ENCODE measurements at regions not wholly inside any gene's neighbourhood (a gene's known extent, or its start where the extent isn't known, plus 50 kb on each side); places are given as distances from the start of the nearest gene placed in this dataset.
"Not testable (repeated sequence)": the region's sequence is repeated elsewhere in the genome, so short reads cannot be mapped to it uniquely, and the experiment has no call there.

DNA sequence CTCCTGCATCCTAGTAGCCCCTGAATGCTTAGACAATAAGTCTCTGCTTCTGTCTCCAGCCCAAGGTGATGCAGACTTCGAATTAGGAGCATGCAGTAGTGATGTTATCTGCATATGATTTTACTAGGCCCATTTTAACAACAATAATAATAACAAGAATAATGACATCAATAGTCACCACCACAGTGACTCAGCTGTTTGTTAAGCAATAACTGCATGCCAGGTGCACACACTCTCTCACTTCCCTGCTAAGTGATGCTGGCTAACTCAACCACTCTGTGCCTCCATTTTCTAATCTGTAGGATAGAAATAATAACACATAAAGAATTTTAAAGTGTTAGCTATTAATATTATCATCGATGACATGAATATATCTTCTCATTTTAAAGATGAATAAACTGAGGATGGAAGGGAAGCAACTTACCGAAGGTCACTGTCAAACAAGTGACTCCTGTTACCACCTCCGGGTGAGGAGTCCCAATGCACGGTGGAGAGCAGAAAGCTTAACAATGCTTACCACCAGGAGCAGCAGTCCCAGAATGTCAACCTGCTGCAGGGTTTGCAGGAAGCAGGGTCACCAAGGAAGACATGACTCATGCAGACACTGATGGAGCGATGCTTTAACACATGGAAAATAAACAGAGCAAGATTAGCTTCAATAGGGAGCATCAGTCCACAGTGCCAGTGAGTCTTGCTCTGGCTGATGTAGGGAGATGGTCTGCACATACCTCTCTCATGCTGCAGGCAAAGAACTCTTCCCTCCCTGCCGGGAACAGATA lies 290.2 kb downstream of the SPATA17 start:
- no peak for DNase-seq

DNA sequence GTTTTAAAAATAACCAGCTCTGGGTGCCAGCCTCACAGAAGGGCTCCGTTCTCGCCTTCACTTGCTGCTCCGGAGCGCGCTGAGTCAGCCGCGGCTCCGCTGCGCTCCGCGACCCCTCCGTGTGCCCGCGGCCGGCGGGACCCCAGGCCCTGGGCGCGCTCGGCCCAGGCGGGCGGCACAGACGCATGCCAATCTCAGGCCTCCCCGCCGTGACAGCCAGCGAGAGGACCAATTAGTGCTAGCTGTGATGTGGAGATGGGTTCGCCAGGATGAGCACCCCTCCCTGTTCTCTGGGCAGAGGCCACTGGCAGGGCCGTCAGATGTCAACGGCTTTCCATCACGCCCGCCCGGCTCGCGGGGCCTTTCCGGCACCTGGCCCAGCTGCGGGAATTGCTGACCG lies 293.8 kb downstream of the SPATA17 start:
- no peak for DNase-seq

DNA sequence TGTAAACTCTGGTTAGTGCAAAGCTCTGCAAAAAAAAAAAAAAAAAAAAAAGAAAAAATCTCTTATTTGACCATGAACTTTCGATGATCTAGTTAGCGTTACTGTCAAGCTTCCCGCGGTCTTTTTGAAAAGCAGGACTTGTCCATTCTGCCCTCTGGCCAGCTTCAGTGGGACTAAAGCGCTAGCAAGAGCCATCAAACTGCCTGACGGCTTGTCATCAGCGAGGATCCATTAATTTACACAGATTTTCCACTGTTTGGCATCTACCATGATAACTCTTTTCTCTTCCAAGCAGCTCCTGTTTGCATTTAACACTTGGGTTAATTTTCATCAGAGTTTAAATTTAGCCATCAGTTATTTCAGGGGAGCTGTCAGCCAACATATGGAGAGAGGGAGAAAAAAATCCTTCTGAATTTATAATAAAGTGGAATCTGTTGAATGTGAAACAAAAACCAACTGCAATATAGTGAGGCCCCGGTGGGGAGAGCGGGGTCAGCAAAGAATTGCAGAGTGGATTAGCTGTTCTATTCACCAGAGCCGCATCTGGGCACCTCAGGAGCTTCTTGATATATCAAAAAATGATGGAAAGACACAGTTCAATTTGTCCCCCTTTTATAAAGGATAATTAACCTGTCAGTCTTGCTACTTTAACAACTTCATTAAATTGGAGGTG lies 298.2 kb downstream of the SPATA17 start:
- no peak for DNase-seq

DNA sequence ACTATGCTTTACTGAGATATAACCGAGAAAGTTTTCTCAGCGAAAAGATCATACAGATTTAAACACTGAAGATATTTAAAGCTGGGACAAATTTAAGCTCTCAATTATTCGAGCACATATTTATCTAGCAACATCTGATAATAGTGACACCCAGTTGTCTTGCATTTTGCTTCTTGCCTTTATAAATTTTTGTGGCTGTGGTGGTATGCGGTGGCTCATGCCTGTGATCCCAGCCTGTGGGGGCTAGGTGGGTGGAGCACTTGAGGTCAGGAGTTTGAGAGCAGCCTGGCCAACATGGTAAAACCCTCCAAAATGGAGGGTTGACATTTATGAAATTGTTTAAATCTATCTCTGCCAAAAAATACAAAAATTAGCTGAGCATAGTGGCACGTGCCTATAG lies 312.2 kb downstream of the SPATA17 start:
- no peak for DNase-seq

DNA sequence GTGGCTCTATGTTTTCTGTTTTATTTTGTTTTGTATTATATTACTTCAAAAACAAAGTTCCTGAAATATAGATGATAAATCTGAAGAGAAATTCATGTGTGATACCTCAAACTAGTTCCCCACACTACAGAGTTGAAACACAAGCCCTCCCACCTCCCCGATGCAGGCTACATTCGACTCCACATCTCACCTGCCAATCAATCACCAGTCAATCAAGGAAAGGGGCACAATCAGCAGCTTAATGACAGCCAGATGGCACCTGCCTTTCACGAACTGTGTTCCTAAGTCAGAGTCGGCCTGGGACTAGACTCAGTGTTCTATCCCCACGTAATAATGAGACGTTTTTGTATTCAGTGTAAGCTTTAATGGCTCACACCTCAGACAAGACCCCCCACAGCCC lies 313.4 kb downstream of the SPATA17 start:
- no peak for DNase-seq

DNA sequence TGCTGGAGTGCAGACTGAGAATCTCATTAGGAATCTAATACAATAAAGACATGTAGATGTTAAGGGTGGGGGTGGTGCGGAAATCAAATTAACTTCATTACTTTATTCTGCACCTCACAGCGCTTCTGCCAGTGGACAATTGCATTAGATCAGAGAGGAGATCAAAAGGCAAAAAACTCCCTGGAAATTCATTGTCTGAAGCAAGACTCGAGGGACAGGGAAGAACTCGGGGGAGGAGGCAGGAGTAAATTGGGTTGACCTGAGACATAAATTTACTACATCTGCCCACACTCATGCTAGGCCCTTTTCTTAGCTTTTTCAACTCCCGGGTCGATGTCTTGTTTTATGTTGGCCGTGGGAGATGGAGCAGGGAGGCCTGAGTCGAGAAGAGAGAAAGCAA lies 315.4 kb downstream of the SPATA17 start:
- DNase-seq = no peak

DNA sequence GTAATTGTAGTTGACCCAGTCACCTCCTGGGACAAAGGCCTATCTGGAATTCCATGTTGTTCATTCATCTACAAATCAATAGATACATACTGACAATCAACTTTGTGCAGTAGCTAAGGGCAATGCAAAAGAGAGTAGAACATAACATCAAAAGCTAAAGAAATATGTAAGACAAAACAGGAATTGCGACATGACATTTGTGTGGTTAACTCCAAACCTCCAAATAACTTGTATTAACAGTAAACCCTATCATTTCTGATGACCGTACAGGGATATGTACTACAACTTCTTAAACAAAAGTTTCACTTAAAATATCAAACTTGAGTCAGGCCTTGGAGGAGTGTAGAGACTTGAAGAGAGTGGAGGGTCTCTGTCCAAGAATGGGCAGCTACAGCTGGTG lies 317.6 kb downstream of the SPATA17 start:
- no peak for DNase-seq

DNA sequence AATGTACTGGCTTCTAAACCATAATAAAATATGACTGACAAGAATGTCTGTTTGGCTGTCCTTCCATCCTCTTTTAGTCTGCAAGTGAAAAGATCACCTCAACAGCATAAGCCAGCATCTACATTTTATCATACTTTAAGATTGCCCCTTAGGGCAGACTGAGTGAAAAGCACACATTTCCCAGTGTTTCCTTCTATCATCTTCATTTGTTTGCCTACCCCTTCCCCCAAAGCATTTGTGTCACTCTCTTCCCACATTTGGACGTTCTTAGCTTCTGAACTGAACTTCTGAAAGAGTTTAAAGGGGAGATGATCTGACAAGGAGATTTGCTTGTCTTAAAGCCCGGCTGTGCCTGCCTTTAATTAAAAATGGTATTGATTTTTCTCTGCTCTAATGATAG lies 322.2 kb downstream of the SPATA17 start:
- DNase-seq = no peak

DNA sequence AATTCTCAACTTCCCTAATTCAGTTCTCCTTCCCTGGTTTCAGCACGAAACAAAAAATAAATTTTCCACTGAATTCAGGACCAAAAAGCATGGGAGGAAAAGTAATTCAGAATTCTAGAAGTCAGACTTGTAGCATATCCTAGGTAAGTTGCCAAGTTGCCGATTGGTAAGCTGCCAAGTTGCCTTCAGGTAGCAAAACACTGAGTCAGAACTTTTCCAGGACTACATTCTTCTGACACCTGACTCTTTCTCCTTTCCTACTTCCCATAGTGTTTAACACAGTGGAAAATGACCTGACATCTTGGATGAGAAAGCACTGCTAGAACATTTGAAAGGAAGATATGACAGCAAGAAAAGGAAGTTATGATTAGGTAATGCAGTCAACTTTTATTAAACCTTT lies 322.8 kb downstream of the SPATA17 start:
- no peak for DNase-seq

DNA sequence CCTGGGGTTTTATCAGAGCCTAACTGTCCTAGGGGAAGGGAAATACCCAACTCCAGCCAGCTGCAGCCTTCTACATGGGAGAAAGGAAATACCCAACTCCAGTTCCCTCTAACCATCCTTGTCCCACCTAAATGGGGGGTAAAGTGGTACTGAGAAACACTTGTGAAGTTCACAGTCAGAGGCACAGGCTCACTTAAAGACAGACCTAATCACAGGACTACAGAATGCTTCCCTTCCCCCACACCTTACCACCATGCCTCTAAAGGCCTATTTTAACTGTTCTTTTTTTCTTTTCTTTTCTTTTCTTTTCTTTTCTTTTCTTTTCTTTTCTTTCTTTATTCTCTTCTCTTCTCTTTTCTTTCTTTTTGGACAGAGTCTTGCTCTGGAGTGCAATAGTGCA lies 324.6 kb downstream of the SPATA17 start:
- DNase-seq = no peak

DNA sequence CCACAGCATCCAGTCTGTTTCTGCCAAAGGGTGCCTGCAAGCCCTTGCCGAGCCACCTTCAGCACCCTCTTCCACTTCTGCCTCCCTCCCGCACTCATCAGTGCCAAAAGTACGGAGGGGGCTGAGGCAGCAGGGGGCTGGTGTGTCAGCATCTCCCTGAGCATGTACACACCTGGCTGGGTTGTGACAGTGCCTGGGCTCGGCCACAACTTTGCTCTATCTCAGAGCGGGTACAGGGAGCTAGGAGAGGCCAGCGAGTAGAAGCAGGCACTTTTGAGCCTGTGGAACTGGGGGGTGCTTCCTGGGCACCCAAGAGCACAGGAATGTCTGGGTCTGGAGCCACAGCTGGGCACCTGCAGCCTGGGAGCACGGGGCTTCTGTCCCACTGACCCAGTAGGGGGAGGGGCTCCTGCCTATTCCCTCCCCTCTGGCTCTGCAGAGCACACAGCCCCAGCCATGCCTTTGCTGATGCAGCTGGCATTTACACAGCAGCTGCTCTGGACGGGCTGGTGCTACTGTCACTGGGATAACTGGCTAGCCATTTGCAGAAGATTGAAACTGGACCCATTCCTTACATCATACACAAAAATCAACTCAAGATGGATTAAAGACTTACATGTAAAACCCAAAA lies 319.8 kb upstream of the RRP15 start:
- no peak for DNase-seq

DNA sequence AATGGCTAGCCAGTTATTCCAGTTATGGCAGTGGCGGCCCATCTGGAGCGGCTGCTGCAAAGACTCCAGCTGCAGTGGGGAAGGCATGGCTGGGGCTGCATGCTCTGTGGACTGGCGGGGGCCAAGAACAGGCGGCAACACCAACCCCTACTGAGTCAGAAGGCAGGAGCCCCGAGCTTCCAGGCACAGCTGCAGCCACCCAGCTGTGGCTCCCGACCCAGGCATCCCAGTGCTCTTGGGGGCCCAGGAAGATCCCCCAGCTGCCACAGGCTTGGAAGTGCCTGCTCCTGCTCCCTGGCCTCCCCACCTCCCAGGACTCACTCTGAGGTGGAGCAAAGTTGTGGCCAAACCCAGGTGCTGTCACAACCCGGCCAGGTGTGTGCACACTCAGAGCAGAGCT lies 317.0 kb upstream of the RRP15 start:
- no peak for DNase-seq

DNA sequence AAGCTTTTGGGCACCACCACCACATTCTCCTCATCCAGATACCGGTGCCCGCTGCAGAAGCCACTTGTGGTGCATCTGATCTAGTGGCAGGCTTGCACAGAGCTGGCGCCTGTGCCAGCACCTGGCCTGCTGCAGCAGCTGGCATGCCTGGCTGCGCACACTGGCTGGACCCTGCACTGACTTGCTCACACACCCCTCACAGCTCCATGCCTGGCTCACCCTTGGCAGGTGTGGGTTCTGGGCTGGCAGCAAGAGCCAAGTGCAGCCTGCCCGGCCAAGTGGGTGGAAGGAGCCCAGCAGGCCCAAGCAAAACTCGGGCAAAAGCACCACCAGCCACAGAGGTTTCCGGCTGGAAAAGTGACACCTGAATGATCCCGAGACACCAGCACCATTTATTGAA lies 315.7 kb upstream of the RRP15 start:
- no peak for DNase-seq

DNA sequence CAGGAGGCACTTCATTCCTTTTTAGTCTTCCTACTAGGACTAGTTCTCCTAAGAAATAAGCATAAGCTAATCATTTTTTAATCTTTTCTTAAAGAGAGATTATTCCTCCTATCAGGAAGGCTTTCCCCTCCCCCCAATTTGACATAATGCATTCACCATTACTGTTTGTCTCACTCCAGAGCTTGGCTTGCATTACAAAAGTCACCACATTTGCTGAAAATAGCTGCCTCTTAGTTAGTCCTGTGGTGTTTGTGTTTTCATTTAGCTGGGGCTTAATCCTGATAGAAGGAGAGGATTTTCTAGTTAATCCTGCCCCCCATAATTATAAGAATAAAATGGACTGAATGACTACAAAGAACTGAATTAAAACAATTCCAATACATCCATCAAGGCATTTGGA lies 307.1 kb upstream of the RRP15 start:
- no peak for DNase-seq

DNA sequence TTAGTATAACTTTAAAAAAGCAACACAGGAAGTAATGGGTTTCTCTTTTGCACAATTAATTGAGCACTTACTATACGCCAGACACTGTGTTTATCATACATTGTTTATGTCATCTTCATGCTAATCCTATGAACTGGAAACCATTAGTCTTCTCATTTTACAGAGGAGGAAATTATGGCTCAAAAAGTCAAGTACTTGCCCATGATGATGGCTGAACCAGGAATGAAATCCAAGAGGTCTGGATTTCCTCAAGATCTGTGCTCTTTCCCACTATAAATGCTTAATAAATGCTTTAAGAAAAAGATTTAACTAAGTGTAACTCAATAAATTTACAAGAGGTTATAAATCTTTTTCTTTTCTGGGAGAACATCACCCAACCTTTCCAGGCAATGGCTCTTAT lies 303.7 kb upstream of the RRP15 start:
- DNase-seq = no peak

DNA sequence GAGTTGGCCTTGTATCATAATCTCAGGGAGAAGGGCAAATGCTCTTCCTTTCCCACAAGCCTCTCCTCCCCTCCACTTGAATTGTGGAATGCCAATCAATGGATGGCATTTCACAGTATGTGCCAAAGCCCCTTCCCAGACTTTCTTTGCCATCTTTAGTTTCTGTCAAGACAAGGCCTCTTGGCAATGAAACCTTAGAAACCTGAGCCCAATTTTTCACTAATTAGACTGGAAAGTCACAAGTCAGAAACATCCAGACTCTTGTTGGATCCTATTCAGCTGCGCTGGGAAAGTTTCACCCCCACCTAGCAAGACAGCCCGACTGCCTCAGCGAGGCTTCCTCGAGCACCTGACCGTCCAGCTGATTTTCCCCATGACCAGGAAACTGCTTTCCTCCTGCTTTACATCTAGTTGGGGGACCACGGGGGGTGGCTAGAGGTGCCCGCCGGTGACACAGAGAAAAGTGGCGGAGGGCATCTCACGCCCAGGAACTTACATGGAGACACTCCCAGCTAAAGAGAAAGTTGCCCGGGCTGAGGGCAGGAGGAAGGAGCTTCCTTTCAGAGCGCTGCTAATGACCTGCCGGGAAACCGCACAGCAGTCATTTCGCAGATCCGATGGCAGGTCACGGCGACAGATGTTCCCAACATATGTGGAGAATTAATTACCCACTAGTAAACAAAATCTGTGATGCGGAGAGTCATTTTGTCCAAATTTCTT lies 302.6 kb upstream of the RRP15 start:
- no peak for DNase-seq

DNA sequence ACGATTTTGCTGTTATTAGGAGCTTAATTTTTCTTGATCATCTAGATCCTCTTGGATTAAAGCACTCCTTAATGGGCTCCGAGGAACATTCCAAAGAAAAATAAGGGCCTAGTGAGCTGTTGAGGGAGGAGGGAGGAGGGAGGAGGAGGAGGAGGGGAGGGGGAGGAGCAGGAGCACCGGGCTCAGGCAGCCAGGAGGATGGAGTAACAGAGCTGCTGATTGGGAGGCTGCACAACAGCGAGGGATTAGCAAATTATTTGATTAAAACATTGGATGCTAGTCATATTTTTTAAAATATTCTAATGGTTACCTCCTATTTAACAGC lies 302.1 kb upstream of the RRP15 start:
- no peak for DNase-seq

DNA sequence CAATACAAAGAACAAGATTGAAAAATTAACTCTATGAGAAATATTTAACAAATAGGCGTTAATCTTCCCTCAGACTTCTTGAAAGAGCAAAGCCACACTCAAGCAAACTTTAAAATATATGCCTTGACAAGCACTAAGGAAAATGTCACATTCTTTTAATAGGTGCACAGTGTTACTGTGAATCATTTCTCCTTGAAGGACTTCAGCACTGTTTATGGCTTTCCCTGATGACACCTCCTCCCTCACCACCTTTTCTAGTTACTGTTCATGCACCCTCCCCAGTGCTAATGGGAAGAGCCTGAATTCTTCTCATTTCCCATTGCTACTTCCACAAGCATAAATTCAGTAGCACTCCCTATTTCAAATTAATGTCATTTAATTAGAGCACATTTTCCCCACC lies 299.5 kb upstream of the RRP15 start:
- no peak for DNase-seq

DNA sequence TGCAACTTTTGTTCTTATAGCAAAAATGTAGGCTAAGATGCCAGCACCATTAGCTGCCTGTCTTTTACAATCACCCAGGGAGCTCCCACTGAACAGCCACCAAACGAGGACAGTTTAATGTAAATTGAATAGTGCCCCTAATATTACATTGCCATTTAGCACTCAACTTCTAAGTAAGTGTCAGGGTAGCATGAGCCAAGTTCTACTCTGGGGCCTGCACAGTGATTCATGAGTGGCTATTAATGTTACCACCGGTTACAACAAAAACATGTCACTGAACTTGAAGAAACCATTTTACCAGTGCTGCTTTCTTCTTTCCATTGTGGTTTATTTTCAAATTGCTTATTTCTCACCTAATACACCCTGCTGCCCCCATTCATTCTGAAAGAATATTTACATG lies 295.6 kb upstream of the RRP15 start:
- DNase-seq = no peak

DNA sequence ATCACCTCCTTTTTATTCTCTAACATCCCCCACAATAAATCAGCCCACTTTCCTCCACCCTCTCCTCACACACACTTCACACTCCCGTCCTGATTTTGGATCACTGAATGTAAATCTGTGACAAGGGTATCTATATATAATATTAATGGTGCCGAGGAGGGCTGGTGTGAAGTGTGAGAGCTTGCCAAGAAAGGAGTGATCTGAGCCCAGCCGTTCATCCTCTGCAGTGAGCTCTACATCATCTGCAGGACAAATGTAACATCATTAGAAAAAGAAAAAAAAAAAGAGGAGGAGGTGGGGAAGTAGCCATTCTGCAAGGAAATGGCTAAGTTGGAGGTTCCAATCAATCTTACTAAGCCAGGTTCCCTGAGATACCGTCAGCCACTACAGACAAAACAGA lies 291.7 kb upstream of the RRP15 start:
- DNase-seq = no peak

DNA sequence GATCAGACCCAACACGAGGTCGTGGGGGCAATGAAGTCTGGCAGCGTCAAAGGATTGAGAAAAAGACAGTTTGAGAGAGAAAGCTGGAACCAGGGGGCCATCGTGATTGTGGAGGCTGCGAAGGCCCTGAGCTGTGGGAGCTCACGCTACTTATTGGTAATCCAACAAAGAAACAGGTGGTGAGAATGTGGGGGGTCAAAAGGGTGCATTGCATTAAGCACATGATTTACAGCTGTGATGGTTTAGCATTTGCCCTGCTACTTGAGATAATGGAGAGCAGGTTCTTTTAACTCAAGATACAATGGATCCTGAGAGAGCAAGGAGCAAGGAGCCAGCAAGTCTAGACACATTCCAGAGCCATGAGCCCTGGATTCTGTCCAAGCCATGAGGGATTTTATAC lies 276.8 kb upstream of the RRP15 start:
- DNase-seq = not testable (repeated sequence)

DNA sequence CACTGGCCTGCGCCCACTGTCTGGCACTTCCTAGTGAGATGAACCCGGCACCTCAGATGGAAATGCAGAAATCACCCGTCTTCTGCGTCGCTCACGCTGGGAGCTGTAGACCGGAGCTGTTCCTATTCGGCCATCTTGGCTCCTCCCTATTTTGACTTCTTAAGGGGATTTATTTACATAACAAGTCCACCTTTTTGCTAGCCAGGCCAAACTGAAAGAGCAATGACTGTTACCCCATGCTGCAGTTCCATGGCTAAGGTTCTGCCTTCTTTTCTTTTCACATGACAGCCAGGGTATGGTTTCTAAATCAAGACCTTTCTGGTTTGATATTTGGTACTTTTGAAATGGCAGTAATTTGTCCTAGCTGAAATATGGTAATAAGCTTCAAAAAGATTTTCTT lies 270.0 kb upstream of the RRP15 start:
- not testable (repeated sequence) for DNase-seq

DNA sequence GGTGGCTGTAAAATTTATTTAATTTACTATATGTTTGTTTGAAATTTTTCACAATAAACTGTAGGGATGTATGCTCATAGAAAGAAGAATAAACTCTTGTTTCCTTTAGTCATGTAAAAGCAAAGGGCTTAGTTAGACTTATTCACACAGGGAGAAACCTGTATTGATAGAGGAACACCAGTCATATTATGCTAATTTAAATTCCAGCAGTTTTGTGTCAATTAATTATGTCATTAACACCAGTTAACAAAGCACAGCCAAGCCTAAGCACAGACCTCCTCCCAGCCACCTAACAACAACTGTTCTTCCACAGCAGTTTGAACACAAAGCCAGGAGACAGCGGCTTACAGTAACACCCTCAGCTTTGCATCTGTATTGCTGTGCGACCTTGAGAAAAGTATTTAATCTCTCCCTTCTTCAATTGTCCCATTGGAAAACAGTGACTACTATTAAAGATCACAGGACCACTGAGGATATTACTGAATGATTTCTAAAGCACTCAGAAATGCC lies 260.8 kb upstream of the RRP15 start:
- DNase-seq = no peak

DNA sequence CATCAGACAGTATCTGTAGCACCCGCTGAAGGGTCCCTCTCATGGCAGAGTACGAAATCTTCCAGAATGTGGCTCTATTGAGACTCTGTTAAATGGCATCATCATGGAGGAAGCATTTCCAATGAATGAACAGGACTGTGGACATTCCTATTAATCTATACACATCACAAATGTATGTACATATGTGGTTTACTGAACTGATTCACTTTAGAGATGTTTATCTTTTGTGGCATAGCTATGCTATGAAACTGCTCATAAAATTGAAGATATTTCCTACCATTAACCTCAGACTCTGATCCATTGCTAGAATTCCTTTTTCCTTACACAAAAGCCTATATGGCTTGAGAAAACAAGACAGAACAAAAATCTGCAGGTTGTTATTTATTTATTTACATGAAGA lies 259.6 kb upstream of the RRP15 start:
- no peak for DNase-seq

All from NCI-H345 (cell line).